ENCODE measurements at regions not wholly inside any gene's neighbourhood (a gene's known extent, or its start where the extent isn't known, plus 50 kb on each side); places are given as distances from the start of the nearest gene placed in this dataset.

DNA sequence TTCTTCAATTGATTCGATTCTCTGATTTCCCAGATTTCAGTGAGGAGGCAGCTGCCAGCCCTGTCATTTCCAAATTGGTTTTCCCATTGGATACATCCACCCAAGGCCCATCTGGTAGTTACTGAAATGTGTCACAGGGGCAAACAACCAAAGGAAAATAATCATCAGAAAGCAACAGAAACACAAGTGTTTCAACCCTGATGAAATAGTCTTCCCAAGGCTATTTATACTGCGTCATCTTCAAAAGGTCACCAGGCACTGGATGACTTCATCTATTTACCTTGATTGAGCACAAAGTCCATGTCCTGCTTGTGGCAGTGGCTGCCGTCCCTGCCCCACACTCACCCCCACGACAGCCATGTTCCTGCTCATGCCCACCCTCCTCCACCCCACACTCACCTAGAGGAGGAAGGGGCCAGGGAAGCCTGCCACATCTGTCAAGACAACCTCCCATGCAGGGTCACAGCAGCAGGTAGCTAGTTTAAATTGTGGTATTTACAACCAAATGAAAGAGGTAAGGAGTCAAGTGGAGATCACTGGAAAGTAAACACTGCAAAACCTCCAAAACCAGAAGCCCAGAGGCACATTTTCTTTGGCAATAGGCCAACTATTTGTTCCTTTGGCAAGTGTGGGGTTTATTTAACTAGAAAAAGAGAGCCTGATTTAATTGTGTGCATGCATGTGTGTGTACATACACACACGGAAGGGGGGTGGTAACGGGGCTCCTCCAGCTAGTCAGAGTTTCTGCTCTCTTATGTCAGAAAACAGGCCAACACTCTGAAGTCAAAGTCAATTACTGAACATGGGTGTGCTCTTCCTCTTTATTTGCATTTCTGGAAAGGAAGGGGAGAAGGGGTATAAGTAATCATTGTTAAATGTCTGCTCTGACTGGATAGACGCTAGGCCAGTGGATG is 49.5 kb upstream of the RAB4A start:
- Mint-ChIP-seq H3K4me1 (ENCODE audit: low read depth) (no peaks in the 10 kb centered on the region), H3K4me3 (no peak overlapping the region), H3K27me3 (ENCODE audit: low read depth) (no peaks in the 10 kb centered on the region), H3K27ac (no peak overlapping the region), H3K36me3 (ENCODE audit: insufficient read depth in 2 of 2) (no peaks in the 10 kb centered on the region), H3K9me3 (no peaks in the 10 kb centered on the region)
- DNase-seq (no peak), ATAC-seq (replicated peaks in 1 of 2) (no peak)
